ENCODE measurements at regions not wholly inside any gene's neighbourhood (a gene's known extent, or its start where the extent isn't known, plus 50 kb on each side); places are given as distances from the start of the nearest gene placed in this dataset.
"Not testable (repeated sequence)": the region's sequence is repeated elsewhere in the genome, so short reads cannot be mapped to it uniquely, and the experiment has no call there.

GRCh38 chr9:36503172-36504088 lies 69.3 kb upstream of the MELK start:
- Histone ChIP-seq H3K4me2 (no peak overlapping the region), H3K79me2 (ENCODE audit: low read depth) (no peaks in the 10 kb centered on the region), H3K27me3 (ENCODE audit: insufficient read depth, low read depth) (no peaks in the 10 kb centered on the region), H2AFZ (no peak overlapping the region), H3K9me2 (ENCODE audit: insufficient read depth) (no peaks in the 10 kb centered on the region), H3K4me3 (no peak overlapping the region), H3K27ac (no peak overlapping the region), H3F3A (ENCODE audit: insufficient read depth, low read depth) (no peaks in the 10 kb centered on the region), H3K9me3 (ENCODE audit: insufficient read depth, low read depth) (no peaks in the 10 kb centered on the region), H3K36me3 (ENCODE audit: low read depth) (no peaks in the 10 kb centered on the region), H4K20me1 (ENCODE audit: insufficient read depth) (no peaks in the 10 kb centered on the region), H3K4me1 (replicated peaks; ENCODE audit: insufficient read depth) (no peaks in the 10 kb centered on the region)
- POLR2A ChIA-PET (ENCODE audit: unreplicated experiment), result no interaction called here
- intact Hi-C loops (cut with micrococcal nuclease; ENCODE audit: unreplicated experiment), result no loop called here
- BruUV-seq (replicated peaks), result no TSS peak
- no peak for DNase-seq
- TF ChIP-seq CTCF (conservative IDR thresholded peaks at IDR 0.05) (no peak), EZH2 (IDR thresholded peaks at IDR 0.05; ENCODE audit: low read depth) (no peak)
- CTCF ChIA-PET, result interaction anchor here (0.7 kb wide), 1 partner anchor 96 kb away, joined by 7 read pairs; no protein-coding TSS in a partner anchor

GRCh38 chr9:36501727-36502126 lies 71.0 kb upstream of the MELK start:
- DNase-seq, result no peak
- Histone ChIP-seq H4K20me1 (ENCODE audit: insufficient read depth) (no peaks in the 10 kb centered on the region), H3K36me3 (ENCODE audit: low read depth) (no peaks in the 10 kb centered on the region), H3K27ac (no peak overlapping the region), H3K4me3 (no peak overlapping the region), H2AFZ (no peak overlapping the region), H3K4me1 (replicated peaks; ENCODE audit: insufficient read depth) (no peaks in the 10 kb centered on the region), H3K27me3 (ENCODE audit: insufficient read depth, low read depth) (no peaks in the 10 kb centered on the region), H3K9me2 (ENCODE audit: insufficient read depth) (no peaks in the 10 kb centered on the region), H3F3A (ENCODE audit: insufficient read depth, low read depth) (no peaks in the 10 kb centered on the region), H3K79me2 (ENCODE audit: low read depth) (no peaks in the 10 kb centered on the region), H3K9me3 (ENCODE audit: insufficient read depth, low read depth) (no peaks in the 10 kb centered on the region), H3K4me2 (no peak overlapping the region)
- BruUV-seq (replicated peaks), result no TSS peak
- TF ChIP-seq EZH2 (IDR thresholded peaks at IDR 0.05; ENCODE audit: low read depth), result no peak
- no peak for TF ChIP-seq CTCF (conservative IDR thresholded peaks at IDR 0.05)
- ChIA-PET POLR2A (ENCODE audit: unreplicated experiment) (no interaction called here), CTCF (interaction anchor here (0.7 kb wide), 1 partner anchor 338 kb away, joined by 3 read pairs; no protein-coding TSS in a partner anchor)
- intact Hi-C loops (cut with micrococcal nuclease; ENCODE audit: unreplicated experiment), result no loop called here

GRCh38 chr9:36500931-36501330 lies 71.8 kb upstream of the MELK start:
- H3K36me3 ChIP-seq (ENCODE audit: low read depth); H3K79me2 ChIP-seq (ENCODE audit: low read depth); DNase-seq; H3K9me2 ChIP-seq (ENCODE audit: insufficient read depth); intact Hi-C loops (cut with micrococcal nuclease; ENCODE audit: unreplicated experiment); H3K4me2 ChIP-seq; H3K9me3 ChIP-seq (ENCODE audit: insufficient read depth, low read depth); H3K4me1 ChIP-seq (replicated peaks; ENCODE audit: insufficient read depth); BruUV-seq (replicated peaks); H2AFZ ChIP-seq; H4K20me1 ChIP-seq (ENCODE audit: insufficient read depth); H3K27me3 ChIP-seq (ENCODE audit: insufficient read depth, low read depth); H3K27ac ChIP-seq; H3F3A ChIP-seq (ENCODE audit: insufficient read depth, low read depth); H3K4me3 ChIP-seq: not testable (repeated sequence)
- ChIA-PET POLR2A (ENCODE audit: unreplicated experiment) (interaction anchor here (0.6 kb wide), 1 partner anchor 11 kb away, joined by 5 read pairs; no protein-coding TSS in a partner anchor), CTCF (interaction anchor here (0.7 kb wide), 1 partner anchor 337 kb away, joined by 3 read pairs; no protein-coding TSS in a partner anchor)

Data from PC-9 (cell line).